Loucy (cell line): ENCODE measurements at regions not wholly inside any gene's neighbourhood (a gene's known extent, or its start where the extent isn't known, plus 50 kb on each side); places are given as distances from the start of the nearest gene placed in this dataset.

Experiments
- H2AFZ ChIP-seq: fragments of 200-600 bp; sonication (generic); 2 replicates; pipeline ENCODE4 v1.6.0; 2016; ENCODE audit warnings: antibody characterized with exemption, mild to moderate bottlenecking, low read length, moderate library complexity
- H3F3A ChIP-seq: fragments of 200-600 bp; 2 replicates; pipeline ENCODE4 v1.6.0; 2016; ENCODE audit warnings: antibody characterized with exemption, low read depth, mild to moderate bottlenecking
- H3K27me3 ChIP-seq: fragments of 200-600 bp; sonication (generic); 2 replicates; pipeline ENCODE4 v1.6.1; 2014; ENCODE audit warnings: low read length, mild to moderate bottlenecking; ENCODE audit not compliant: insufficient read depth, poor library complexity, severe bottlenecking
- H3K36me3 ChIP-seq: fragments of 200-600 bp; sonication (generic); 2 replicates; pipeline ENCODE4 v1.6.1; 2016; ENCODE audit warnings: low read length; ENCODE audit not compliant: insufficient read depth
- H3K4me1 ChIP-seq: fragments of 200-600 bp; sonication (generic); 2 replicates; pipeline ENCODE4 v1.5.1; 2014; ENCODE audit warnings: low read length, mild to moderate bottlenecking; ENCODE audit not compliant: insufficient read depth, poor library complexity, severe bottlenecking
- H3K4me2 ChIP-seq: fragments of 200-600 bp; sonication (generic); 2 replicates; pipeline ENCODE4 v1.6.0; 2014; ENCODE audit warnings: antibody characterized with exemption, low read length, low read depth, mild to moderate bottlenecking; ENCODE audit not compliant: poor library complexity, severe bottlenecking
- H3K4me3 ChIP-seq: fragments of 200-600 bp; sonication (generic); 2 replicates; pipeline ENCODE4 v1.5.1; 2014; ENCODE audit warnings: low read length, mild to moderate bottlenecking, mixed read lengths; ENCODE audit not compliant: poor library complexity, severe bottlenecking
- H3K79me2 ChIP-seq: fragments of 200-600 bp; sonication (generic); 2 replicates; pipeline ENCODE4 v1.6.1; 2014; ENCODE audit warnings: low read length; ENCODE audit not compliant: insufficient read depth
- H3K9ac ChIP-seq: fragments of 200-600 bp; sonication (generic); 2 replicates; pipeline ENCODE4 v1.6.0; 2014; ENCODE audit warnings: mild to moderate bottlenecking, low read depth, low read length, moderate library complexity; ENCODE audit not compliant: poor library complexity, severe bottlenecking
- H3K9me2 ChIP-seq: fragments of 200-600 bp; sonication (generic); replicated peaks from 2 replicates; pipeline ENCODE4 v1.6.1; 2016; ENCODE audit warnings: low read depth, low read length, mixed read lengths
- H3K9me3 ChIP-seq: fragments of 200-600 bp; sonication (generic); 2 replicates; pipeline ENCODE4 v1.6.1; 2014; ENCODE audit warnings: mild to moderate bottlenecking, antibody characterized with exemption, low read length, low read depth; ENCODE audit not compliant: insufficient read depth
- H4K20me1 ChIP-seq: fragments of 200-600 bp; sonication (generic); 2 replicates; pipeline ENCODE4 v1.6.0; 2014; ENCODE audit warnings: antibody characterized with exemption, low read length, mild to moderate bottlenecking; ENCODE audit not compliant: insufficient read depth, poor library complexity, severe bottlenecking
- EZH2phosphoT487 ChIP-seq: fragments of 200-600 bp; IDR thresholded peaks from 2 replicates; pipeline ENCODE4 v1.6.1; 2018; ENCODE audit warnings: antibody characterized with exemption, mild to moderate bottlenecking, moderate library complexity, borderline replicate concordance
- TF ChIP-seq, protein P1 (sequence below): fragments of 200-600 bp; sonication (generic); conservative IDR thresholded peaks from 2 replicates; pipeline ENCODE4 v1.5.1; 2014; ENCODE audit warnings: mild to moderate bottlenecking, antibody characterized with exemption, low read length

GRCh38 chr14:104385111-104385510 lies 194.5 kb upstream of the C14orf180 start:
- Histone ChIP-seq H3K79me2 (no peaks in the 10 kb centered on the region), H3K4me2 (no peak overlapping the region), H3K36me3 (no peaks in the 10 kb centered on the region), H4K20me1 (no peaks in the 10 kb centered on the region), H3K27me3 (no peaks in the 10 kb centered on the region), H3K9me3 (no peaks in the 10 kb centered on the region; the same call in 1 of the 2 replicates), H3K9me2 (no peaks in the 10 kb centered on the region), H2AFZ (no peak overlapping the region), H3K9ac (no peak overlapping the region), H3K4me1 (peaks cover 12% of the 10 kb centered on the region), H3F3A (no peaks in the 10 kb centered on the region), H3K4me3 (no peak overlapping the region)
- TF ChIP-seq EZH2phosphoT487, result no peak
- TF ChIP-seq, protein P1, sequence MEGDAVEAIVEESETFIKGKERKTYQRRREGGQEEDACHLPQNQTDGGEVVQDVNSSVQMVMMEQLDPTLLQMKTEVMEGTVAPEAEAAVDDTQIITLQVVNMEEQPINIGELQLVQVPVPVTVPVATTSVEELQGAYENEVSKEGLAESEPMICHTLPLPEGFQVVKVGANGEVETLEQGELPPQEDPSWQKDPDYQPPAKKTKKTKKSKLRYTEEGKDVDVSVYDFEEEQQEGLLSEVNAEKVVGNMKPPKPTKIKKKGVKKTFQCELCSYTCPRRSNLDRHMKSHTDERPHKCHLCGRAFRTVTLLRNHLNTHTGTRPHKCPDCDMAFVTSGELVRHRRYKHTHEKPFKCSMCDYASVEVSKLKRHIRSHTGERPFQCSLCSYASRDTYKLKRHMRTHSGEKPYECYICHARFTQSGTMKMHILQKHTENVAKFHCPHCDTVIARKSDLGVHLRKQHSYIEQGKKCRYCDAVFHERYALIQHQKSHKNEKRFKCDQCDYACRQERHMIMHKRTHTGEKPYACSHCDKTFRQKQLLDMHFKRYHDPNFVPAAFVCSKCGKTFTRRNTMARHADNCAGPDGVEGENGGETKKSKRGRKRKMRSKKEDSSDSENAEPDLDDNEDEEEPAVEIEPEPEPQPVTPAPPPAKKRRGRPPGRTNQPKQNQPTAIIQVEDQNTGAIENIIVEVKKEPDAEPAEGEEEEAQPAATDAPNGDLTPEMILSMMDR, result no peak

- H3K9me3 ChIP-seq, result no peaks in the 10 kb centered on the region; the same call in 1 of the 2 replicates
Measured at GRCh38 chr14:104385531-104386101, 193.9 kb upstream of the C14orf180 start.

DNA sequence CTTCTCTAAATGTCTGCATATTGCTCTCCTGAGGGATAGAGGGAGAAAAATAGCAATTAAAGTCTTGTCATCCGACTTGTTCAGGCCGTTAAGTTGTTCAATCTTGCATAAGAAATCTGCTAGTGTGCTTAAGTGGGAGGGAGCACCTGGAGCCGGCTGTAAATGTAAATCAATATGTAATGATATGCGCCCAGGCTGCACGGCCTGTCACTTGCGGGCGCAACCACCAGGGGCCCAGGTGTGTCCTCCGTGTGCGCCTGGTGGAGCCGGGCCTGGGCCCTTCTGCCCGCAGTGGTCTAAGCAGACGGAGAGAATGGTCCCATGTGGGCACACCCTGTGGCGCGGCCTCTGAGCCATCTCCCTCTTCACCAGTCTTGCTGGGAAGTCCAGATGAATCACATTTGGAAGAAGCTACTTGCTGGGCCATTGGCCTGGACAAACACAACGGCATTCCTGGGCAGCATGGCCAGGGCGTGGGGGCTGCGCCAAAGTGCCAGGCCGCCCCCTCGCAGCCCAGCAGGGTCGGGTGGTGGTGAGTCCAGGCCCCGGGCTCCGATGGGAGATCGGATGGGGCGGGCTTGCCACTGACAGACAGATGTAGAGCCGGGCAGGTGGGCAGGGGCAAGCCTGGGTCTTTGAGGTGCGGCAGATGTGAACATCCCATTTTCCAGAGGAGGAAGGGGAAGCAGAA lies 193.3 kb upstream of the C14orf180 start:
- no peak overlapping the region for H3K4me2 ChIP-seq
- H3K4me3 ChIP-seq, result no peak overlapping the region
- H3K9ac ChIP-seq, result no peak overlapping the region
- no peaks in the 10 kb centered on the region for H3F3A ChIP-seq
- TF ChIP-seq EZH2phosphoT487, result no peak
- TF ChIP-seq, protein P1, result no peak
- no peaks in the 10 kb centered on the region for H3K79me2 ChIP-seq
- peaks cover 24% of the 10 kb centered on the region for H3K4me1 ChIP-seq
- no peaks in the 10 kb centered on the region for H3K9me2 ChIP-seq
- H3K36me3 ChIP-seq, result no peaks in the 10 kb centered on the region
- no peaks in the 10 kb centered on the region for H3K9me3 ChIP-seq
- H3K27me3 ChIP-seq, result no peaks in the 10 kb centered on the region
- H2AFZ ChIP-seq, result no peak overlapping the region
- no peaks in the 10 kb centered on the region for H4K20me1 ChIP-seq

More at GRCh38 chr14:104385531-104386101, 193.9 kb upstream of the C14orf180 start:
- Histone ChIP-seq H3K4me2 (no peak overlapping the region), H3K27me3 (no peaks in the 10 kb centered on the region), H4K20me1 (no peaks in the 10 kb centered on the region), H3K9me2 (no peaks in the 10 kb centered on the region), H2AFZ (no peak overlapping the region), H3K4me1 (peaks cover 17% of the 10 kb centered on the region), H3F3A (no peaks in the 10 kb centered on the region), H3K9ac (no peak overlapping the region), H3K79me2 (no peaks in the 10 kb centered on the region), H3K4me3 (no peak overlapping the region), H3K36me3 (no peaks in the 10 kb centered on the region)
- no peak for TF ChIP-seq EZH2phosphoT487
- TF ChIP-seq, protein P1, result no peak
